Middle frontal gyrus (tissue), 1 donor: ENCODE measurements at regions not wholly inside any gene's neighbourhood (a gene's known extent, or its start where the extent isn't known, plus 50 kb on each side); places are given as distances from the start of the nearest gene placed in this dataset.

Experiments
- DNase-seq: peaks from one replicate; pipeline ENCODE4 v3.0.0-alpha.2; 2015; ENCODE audit warnings: low spot score; ENCODE audit errors: extremely low spot score

DNA sequence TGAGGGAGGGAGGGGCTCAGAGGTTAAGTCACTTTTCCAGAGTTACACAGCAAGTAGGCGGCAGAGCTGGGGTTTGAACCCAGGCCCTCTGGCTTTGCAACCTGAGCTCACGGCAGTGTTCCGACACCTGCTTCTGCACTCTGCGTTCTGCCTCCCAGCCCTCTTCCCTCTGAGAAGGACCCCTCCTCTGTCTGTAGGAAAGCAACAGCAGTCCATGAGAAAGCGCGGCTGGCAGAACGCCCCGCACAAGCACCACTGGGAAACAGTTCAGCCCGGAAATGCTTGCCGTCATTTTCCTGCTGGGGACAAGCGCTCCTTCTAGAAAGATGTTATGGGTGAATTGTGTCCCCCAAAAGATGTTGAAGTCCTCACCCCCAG, 241.1 kb downstream of the NPHP4 start:
- DNase-seq, result no peak

DNA sequence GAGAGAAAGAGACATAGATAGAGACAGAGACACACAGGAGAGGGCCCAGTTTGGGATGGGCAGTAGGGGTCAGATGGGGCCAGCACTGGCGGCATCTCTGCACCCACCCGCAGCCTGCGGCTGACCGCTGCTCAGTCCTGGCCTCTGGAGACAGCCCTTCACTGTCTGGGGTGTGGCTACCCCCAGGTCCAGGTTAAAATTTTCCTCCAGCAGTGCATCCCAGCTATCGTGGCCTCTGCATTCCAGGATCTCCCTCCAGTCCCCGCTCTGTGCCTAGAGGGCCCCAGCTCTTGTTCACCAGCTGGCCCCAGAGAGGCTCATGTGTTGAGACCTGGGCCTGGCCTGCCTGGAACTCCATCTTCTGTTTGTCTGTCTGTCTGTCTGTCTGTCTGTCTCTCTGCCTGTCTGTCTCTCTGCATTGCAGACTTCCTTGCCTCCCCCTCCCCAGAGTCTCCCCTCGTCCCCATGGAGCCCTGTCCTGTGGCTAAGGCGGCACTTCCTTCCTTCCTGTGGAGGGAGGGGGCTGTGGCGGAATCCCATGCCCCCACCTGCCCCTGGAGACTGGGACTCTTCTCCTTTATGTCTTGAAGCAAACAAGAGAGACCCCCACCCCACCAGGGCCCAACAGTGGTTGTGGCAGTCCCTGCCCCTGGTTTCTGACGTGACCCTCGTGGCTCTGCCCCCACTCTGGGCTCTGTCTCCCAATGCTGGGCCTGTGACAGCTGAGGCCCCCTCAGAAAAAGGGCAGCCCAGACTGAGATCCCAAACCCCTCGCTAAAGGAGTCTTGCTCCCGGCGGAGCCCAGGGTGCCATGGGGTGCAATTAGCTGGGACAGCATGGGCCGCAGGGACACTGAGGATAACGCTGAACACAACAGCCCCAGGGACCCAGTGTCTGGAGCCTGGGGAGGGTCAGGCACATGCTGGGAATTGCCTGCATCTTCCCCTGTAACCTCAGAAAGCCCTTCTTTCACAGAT, 241.8 kb downstream of the NPHP4 start:
- DNase-seq, result no peak

DNA sequence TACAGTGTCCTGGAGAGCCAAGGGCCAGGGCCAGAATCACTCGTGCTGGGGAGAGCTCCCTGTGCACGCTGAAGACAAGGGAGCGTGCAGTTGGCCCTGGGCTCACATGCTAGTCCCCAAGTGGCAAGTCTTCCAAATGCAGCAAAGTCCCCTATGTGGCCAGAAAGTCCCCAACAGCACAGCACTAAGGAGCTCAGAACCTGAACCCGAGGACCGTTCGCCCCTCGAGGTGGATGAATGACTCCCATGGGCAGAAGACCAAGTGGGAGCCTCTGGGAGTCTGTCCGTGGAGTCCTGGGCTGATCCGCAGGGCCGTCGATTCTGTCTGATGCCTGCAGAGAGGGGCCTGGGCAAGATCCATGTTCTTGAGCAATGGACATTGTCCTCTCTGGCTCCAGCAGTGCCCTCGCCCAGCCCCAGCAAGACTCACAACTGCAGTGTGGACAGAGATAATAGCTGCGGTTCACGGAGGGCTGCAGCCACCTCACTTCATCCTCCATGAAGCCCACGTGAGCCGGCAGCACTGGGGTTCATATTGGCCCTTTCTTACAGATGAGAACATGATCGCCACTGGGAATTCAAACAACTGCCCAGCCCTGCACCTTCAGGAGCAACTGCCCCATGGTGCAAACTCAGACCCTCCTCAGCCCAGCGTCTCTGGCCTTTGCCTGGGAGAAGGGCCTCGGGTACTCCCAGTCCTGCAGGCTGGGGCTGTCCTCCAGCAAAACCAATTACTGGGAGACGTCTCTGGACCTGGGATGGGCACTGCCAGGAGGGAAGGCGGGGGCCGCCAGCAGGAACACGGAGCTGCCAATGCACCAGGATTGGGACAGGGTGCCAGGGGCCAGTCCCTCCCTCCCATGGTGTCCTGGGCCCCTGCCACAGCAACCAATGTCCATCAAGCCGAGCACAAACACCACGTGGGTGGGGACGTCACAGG, 243.7 kb downstream of the NPHP4 start:
- no peak for DNase-seq

DNA sequence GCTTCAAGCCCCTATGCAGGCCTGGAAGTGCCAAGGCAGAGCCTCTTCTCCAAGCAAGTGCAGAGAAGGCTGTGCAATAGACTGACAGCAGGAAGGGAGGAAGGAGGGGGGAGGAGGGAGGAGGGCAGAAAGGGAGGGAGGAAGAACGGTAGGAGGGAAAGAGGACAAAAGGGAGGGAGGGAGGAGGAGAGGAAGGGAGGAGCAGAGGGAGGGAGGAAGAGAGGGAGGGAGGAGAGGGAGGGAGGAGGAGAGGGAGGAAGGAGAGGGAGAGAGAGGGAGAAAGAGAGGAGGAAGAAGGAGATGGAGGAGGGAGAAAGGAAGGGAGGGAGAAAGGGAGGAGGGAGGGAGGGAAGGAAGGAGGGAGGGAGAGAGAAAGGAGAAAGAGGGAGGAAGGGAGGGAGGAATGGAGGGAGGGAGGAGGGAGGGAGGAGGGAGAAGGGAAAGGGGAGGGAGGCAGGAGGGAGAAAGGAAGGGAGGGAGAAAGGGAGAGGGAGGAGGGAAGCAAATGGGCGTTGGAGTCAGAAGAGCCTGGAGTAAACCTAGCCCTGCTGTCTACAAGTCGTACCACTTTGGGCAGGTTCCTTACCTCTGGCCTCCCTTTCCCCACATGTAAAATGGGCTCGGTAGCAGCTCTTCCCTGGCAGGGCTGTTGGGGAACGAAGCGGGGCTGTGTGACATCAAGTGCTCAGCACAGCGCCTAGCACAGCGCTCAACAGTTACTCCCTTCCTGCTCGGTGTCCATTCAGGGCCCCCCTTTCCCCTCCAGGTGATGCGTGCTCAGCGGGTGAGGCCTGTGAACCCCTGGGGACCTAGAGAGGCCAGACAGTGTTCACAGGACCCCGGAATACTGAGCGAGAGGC, 244.6 kb downstream of the NPHP4 start:
- no peak for DNase-seq

DNA sequence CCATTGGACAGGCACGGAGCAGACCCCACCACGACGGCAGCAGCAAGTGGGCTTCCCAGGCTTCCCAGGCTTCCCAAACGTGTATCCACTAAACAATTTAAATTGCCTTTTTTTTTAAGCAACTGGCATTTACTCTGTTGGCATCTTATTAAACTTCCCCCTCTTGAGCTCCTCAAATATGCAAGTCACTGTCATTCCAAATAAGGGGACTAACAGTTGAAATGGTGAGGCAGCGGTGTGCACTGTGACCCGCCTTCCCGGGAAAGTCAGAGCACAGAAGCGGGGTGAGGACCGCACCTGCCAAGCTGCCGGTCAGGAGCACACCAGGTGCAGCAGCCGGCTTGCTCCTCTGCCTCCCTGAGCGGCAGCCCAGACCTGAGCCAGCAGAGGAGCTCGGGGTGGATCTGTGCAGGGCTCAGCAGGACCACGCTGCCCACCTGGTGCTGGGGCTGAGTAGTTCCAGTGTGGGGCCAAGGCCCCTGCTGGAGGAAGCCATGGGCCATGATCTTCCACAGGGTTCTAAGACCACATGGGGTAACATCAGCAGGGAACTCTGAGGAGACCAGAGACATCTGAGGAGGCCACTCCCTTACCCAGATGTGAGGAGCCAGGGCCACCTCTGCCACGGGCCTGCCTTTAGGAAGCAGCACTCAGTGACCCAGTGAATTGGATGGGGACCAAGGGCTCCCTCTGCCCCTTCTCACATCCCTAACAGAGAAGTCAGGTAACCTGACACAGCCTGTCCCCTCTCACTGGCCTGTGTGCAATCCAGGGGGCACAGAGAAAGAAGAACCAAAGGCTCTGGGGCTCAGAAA, 245.4 kb downstream of the NPHP4 start:
- no peak for DNase-seq

DNA sequence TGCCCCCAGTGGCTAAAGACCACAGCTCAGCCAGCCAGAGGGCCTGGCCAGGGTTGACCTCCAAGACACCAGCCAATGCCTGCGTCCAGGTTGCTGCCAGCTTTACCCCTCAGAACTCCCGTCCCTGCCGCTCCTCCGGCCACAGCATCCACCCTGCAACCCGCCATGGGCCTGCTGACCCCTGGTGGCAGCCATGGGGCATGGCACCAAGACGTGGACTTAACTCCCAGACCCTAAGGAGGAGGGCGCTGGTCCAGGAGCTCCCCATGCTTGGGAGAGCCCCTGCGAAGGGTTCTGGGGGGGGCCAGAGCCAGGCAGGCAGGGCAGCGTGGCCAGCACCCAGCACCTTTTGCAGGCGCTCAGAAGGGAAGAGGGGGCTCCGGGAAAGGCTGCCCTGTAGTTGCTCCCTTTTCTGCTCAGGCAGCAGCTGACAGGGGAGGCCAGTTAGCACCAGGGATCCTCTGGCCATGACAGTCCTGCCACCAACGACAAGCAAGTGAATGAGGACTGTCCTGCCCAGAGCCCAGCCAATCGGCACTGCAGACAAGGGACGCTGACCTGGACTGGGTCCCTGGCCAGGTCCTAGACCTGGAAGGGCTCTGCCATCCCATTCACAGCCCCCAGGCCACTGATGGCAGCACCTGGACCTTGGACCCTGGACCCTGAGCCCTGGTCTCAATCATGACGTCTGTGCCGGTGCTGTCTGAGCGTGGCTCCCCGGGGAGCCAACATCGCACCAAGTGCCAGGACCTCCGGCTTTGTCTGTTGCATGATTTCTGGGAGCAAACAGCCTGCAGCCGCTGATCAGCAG, 246.2 kb downstream of the NPHP4 start:
- no peak for DNase-seq

DNA sequence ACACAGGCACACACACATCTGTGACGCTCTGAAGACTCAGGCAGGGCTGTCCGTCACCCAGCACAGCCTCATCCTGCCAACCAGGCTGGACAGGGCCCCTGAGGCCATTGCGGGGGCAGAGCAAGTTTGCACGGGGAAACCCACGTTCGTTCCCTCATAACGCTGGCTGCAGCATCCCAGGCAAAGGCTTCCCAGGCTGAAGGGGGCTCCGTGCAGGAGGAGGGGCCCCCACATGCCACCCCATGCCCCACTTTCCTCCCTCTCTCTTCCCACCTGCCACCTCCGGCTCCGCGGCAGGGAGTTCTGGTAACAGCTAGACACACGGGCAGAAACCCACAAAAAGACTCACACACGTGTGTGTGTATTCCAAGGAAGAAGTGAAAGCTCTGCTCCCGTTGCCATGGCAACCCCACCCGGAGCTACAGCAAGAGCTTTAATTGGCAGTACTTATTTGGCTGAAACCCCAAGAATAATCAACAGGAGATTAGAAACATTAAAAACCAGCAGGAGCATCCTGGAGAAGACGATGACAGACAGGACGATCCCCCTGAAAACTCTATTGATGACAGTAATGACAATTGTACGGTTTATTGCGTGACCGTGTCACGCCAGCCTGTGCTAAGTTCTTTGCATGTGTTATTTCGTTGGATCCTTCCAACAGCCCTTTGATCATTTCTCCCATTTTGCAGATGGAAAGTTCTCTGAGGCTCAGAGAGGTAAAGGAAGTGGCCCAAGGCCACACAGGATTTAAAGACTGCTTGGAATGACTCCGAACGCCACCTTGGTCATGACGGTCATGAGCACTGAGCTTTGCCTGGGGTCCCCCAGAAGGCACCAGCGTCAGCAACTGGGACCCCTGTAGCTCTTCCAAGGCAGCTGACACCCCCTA, 247.1 kb downstream of the NPHP4 start:
- DNase-seq, result peak; percentile 39

DNA sequence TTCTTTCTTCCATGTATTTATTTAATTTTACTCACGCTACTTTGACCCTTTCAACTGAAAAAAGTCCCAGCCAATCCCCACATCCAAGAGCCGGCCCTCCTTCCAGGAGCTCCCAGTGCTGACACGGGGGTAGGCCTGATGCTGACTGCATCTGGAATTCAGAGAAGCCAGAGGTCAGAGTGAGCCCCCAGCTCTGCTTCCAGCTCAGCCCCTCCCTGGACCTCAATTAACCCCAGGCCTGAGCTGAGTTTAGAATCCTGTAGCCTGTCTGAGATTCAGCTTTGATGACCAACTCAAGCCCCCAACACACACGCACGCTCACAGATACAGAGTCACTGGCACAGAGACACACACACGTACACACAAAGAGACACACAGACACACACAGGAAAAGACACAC, 247.9 kb downstream of the NPHP4 start:
- DNase-seq, result no peak

DNA sequence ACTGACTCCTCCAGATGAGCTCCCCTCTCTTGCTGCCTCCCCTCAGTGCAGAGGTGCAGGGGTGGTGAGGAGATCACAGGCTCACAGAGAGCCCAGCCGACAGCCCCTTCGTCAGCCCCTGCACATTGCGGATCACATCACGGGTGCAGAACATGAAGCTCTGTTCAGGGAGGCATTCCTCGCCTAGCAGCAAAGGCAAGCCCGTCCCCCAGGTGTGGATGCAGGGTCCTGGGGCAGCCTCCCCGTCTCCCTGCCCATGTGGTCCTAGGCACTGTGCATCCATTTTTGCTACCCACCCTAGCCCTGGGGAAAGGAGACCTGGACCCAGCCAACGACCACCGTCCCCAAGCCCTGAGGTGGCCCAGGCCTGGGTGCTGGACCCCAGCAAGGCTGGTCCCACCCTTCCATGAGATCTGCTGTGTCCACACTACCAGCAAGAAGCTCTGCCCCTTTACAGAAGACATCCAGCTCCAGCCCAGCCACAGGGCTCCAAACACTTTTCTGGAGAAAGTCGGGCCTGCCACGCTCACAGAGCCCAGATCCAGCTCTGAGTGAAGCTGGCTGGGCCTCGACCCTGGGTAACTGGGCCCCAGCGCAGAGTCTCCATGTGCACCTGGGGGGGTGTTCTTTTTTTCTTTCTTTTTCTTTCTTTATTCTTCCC, 248.7 kb downstream of the NPHP4 start:
- DNase-seq, result no peak

DNA sequence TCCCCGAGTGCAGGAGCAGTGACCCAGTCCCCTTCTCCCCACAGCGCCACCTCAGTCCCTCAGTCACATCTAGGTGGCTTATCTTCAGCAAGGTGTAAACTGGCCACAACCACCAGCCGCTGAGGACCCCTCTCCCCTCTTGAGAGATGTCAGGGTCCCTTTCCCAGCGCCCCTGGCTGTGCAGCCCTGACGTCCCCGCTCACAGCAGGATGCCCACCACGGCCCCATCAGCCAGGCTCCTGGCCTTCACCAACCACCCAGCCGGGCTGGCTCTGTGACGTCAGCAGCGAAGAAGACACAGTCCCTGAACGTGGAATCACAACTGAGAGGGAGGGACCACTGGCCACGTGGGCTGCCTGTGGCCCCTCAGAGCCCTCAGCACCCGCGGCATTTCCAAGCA, 249.4 kb downstream of the NPHP4 start:
- no peak for DNase-seq

DNA sequence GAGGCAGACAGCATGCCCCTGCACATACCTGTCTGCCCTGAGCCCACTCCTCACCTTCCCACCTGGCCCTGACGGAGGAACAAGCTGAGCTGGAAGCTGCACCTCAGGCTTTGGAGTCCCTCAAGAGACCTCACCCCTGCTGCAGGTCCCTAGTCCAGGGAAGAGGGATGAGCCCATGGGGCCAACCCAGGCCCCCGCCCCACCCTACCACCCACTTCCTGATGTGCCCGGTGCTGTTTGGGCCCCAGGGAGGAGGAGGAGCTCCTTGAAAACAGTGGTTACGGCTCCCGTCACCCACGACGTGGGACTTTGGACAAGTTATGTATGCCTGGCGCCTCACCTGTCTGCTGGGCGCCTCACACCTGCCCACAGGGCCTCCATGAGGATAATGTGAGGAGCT, 250.2 kb downstream of the NPHP4 start:
- DNase-seq, result no peak

DNA sequence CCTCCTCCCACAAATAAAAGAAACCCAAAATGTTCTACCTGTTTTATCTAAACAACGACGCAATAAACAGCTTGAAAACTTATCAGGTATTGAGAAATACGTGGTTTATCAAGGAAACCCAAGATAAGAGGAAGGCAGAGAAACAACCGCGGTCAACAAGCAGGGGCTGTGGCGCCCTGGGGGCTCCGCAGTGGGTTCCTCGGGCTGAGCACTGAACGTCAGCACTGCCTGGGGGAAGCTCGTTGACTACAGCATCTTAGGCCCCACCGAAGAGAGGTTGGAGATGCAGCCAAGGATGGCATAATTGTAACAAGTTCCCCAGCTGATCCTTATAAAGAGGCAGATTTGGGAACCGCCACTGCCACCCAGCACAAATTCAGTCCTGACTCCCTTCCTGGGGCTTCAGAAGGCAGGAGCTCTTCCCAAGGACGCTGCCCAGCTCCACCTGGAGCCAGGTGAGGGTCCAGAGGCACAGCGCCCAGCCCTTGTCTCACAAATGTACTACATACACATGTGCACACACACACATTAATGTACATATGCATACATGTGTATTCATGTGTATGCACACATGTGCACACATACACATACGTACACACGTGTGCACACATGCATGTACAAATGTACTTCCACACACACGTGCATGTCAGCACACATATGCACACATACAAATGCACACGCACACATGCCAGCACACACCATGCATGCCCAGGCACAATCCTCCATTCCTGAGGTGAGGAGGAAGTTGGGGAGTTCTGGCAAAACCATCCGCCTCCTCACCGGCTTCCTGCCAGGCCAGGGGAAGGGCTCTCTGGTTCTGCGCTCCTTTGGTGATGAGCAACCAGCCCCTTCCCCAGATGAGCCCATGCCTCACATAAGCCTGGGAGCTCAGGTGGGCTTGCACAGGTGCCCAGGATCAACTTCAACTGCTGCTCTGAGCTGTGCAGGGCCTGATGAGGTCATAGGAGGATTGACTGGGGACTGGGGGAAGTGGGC, 251.1 kb downstream of the NPHP4 start:
- no peak for DNase-seq

DNA sequence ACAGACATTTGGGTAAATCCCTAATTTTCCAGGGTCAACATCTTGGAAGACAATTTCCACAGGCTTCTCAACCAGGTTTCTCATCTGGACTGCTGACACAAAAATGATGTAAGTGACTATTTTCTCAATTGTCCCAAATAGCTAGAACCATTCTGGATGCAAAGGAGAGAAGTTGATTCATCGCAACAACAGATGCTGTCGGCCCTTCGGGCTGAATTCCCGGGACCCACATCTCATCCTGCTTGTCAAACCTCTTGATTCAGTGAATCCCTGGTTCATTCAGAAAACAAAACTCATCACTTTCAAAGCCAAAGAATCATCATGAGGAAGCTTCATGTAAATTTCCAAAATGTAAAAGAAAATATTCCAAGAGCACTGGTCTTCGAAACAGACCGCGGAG, 251.8 kb downstream of the NPHP4 start:
- DNase-seq, result peak; percentile 19

DNA sequence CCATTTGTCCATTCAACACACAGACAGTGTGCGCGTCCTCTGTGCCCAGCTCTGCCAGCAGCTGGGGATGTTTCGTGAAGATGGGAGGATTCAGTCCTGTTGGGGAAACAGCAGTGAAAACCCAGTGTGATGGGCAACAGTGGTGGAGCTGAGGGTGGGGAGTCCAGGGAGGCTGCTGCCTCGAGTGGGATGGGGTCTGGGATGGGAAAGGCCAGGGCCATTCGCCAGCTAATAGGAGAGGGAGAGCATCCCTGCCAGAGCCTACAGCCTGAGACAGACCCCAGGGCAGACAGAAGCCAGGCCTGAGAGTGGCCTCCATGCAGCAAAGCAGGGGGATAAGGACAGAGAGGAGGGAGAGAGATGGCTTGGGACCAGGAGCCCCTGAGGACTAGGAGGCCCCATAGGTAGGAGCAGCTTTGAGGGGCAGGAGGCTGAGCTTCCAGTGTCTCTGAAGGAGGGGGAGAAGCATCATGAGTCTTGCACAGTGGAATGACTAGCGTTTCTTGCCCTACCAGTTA, 252.6 kb downstream of the NPHP4 start:
- DNase-seq, result no peak

DNA sequence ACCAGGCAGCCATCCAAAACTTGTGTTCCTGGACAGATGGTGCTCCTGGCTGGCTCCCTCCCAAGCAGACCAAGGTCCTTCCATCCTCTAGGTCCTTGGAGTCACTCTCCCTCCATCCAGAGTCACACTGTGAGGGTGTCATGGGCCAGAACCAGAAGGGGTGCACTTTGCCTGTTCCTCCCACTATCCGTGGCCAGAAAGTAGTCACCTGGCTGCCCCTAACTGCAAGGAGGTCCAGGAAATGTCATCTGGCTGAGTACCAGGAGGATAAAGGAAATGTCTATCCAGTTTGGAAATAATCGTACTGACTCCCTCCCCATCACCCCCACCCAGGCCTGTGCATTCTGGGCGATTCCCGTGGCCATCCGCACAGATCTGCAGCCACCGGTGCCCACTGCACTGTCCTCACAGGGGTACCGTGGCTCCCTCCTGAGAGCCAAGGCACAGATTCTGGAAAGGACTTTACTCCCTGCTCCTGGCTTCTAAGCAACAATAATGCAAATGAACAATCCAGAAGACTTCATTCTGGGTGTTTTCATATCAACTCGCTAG, 253.2 kb downstream of the NPHP4 start:
- DNase-seq, result no peak

DNA sequence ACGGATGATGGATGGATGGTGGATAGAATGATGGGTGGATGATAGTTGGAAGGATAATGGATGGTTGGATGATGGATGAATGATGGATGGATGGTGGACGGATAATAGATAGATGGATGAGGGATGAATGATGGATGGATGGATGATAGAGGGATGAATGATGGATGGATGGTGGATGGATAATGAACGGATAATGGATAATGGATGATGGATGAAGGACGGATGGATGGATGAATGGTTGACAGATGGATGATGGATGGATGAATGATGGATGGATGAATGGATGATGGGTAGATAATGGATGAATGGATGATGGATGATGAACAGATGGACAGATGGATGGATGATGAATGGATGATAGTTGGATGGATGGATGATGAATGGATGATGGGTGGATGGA, 255.1 kb downstream of the NPHP4 start:
- DNase-seq, result no peak
